ENCODE measurements at regions not wholly inside any gene's neighbourhood (a gene's known extent, or its start where the extent isn't known, plus 50 kb on each side); places are given as distances from the start of the nearest gene placed in this dataset.
"Not testable (repeated sequence)": the region's sequence is repeated elsewhere in the genome, so short reads cannot be mapped to it uniquely, and the experiment has no call there.

- POLR2A ChIA-PET: no interaction called here
- no peak for TF ChIP-seq CTCF (IDR thresholded peaks at IDR 0.05; ENCODE audit: insufficient read depth, low read depth, low read length)
- CTCF ChIA-PET: no interaction called here
- Histone ChIP-seq H3K27me3 (ENCODE audit: control insufficient read depth, insufficient read depth, low read length) (peaks cover 2% of the 10 kb centered on the region; the same call in 1 of the 2 replicates), H3K4me3 (ENCODE audit: low read depth, low read length) (no peak overlapping the region), H3K36me3 (ENCODE audit: control insufficient read depth, insufficient read depth, low read length) (no peaks in the 10 kb centered on the region)
- no peak for DNase-seq (ENCODE audit: low read depth)
Observed at GRCh38 chr2:242063436-242063835, 193.9 kb downstream of the RTP5 start.

- DNase-seq (ENCODE audit: low read depth): no peak
- no peaks in the 10 kb centered on the region for H3K36me3 ChIP-seq (ENCODE audit: control insufficient read depth, insufficient read depth, low read length)
- H3K27me3 ChIP-seq (ENCODE audit: control insufficient read depth, insufficient read depth, low read length): no peaks in the 10 kb centered on the region
- ChIA-PET CTCF (no interaction called here), POLR2A (no interaction called here)
- H3K4me3 ChIP-seq (ENCODE audit: low read depth, low read length): no peak overlapping the region
- no peak for TF ChIP-seq CTCF (IDR thresholded peaks at IDR 0.05; ENCODE audit: insufficient read depth, low read depth, low read length)
Observed at GRCh38 chr2:242063850-242064249, 194.3 kb downstream of the RTP5 start.

- DNase-seq (ENCODE audit: low read depth): no peak
- Histone ChIP-seq H3K4me3 (ENCODE audit: low read depth, low read length) (no peak overlapping the region), H3K36me3 (ENCODE audit: control insufficient read depth, insufficient read depth, low read length) (no peaks in the 10 kb centered on the region), H3K27me3 (ENCODE audit: control insufficient read depth, insufficient read depth, low read length) (no peaks in the 10 kb centered on the region)
- ChIA-PET CTCF (no interaction called here), POLR2A (no interaction called here)
- no peak for TF ChIP-seq CTCF (IDR thresholded peaks at IDR 0.05; ENCODE audit: insufficient read depth, low read depth, low read length)
Observed at GRCh38 chr2:242064364-242065250, 195.1 kb downstream of the RTP5 start.

GRCh38 chr2:242065426-242065825 is 195.9 kb downstream of the RTP5 start:
- Histone ChIP-seq H3K27me3 (ENCODE audit: control insufficient read depth, insufficient read depth, low read length) (no peaks in the 10 kb centered on the region), H3K36me3 (ENCODE audit: control insufficient read depth, insufficient read depth, low read length) (no peaks in the 10 kb centered on the region), H3K4me3 (ENCODE audit: low read depth, low read length) (no peak overlapping the region)
- TF ChIP-seq CTCF (IDR thresholded peaks at IDR 0.05; ENCODE audit: insufficient read depth, low read depth, low read length): no peak
- CTCF ChIA-PET: no interaction called here
- POLR2A ChIA-PET: no interaction called here
- DNase-seq (ENCODE audit: low read depth): no peak

GRCh38 chr2:242069018-242069417 is 199.5 kb downstream of the RTP5 start:
- Histone ChIP-seq H3K4me3 (ENCODE audit: low read depth, low read length) (no peak overlapping the region), H3K36me3 (ENCODE audit: control insufficient read depth, insufficient read depth, low read length) (no peaks in the 10 kb centered on the region), H3K27me3 (ENCODE audit: control insufficient read depth, insufficient read depth, low read length) (no peaks in the 10 kb centered on the region)
- no peak for DNase-seq (ENCODE audit: low read depth)
- ChIA-PET CTCF (no interaction called here), POLR2A (no interaction called here)
- no peak for TF ChIP-seq CTCF (IDR thresholded peaks at IDR 0.05; ENCODE audit: insufficient read depth, low read depth, low read length)

GRCh38 chr2:242069938-242070395 is 200.4 kb downstream of the RTP5 start:
- H3K4me3 ChIP-seq (ENCODE audit: low read depth, low read length); H3K27me3 ChIP-seq (ENCODE audit: control insufficient read depth, insufficient read depth, low read length); CTCF ChIA-PET; H3K36me3 ChIP-seq (ENCODE audit: control insufficient read depth, insufficient read depth, low read length); DNase-seq (ENCODE audit: low read depth); POLR2A ChIA-PET: not testable (repeated sequence)

- H3K4me3 ChIP-seq (ENCODE audit: low read depth, low read length); CTCF ChIA-PET; POLR2A ChIA-PET; H3K36me3 ChIP-seq (ENCODE audit: control insufficient read depth, insufficient read depth, low read length); H3K27me3 ChIP-seq (ENCODE audit: control insufficient read depth, insufficient read depth, low read length); DNase-seq (ENCODE audit: low read depth): not testable (repeated sequence)
Observed at GRCh38 chr2:242070726-242071125, 201.2 kb downstream of the RTP5 start.

GRCh38 chr2:242071377-242071776 is 201.8 kb downstream of the RTP5 start:
- POLR2A ChIA-PET; DNase-seq (ENCODE audit: low read depth); H3K36me3 ChIP-seq (ENCODE audit: control insufficient read depth, insufficient read depth, low read length); CTCF ChIA-PET; H3K4me3 ChIP-seq (ENCODE audit: low read depth, low read length); H3K27me3 ChIP-seq (ENCODE audit: control insufficient read depth, insufficient read depth, low read length): not testable (repeated sequence)

Data from BJ (cell line).